ENCODE measurements at regions not wholly inside any gene's neighbourhood (a gene's known extent, or its start where the extent isn't known, plus 50 kb on each side); places are given as distances from the start of the nearest gene placed in this dataset.

DNA sequence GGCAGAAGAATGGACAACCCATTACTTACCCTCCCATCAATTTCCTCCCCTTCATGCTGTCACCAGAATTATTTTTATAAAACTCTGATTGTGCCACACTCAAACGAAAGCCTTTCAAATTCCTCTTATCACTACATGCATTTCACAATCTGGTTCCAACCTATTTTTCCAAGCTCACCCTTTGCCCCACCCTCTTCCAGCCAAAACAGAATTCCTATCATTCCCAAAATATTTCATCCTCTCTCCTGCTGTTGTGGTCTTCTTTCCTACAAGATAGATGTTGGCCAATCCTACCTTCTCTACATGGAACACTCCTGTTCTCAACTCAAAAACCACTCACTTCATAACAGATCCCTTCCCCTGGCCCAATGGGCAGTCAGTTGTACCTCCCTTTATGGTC, 111.5 kb downstream of the ELAPOR2 start:
- no peak overlapping the region for H3K27ac Mint-ChIP-seq
- H3K4me3 Mint-ChIP-seq: no peak overlapping the region
- H3K9me3 Mint-ChIP-seq: no peaks in the 10 kb centered on the region
- H3K27me3 Mint-ChIP-seq: no peaks in the 10 kb centered on the region
- no peak for ATAC-seq (replicated peaks)
- no peaks in the 10 kb centered on the region for H3K4me1 Mint-ChIP-seq
- no peaks in the 10 kb centered on the region for H3K36me3 Mint-ChIP-seq (ENCODE audit: low read depth)

- no peak for ATAC-seq (replicated peaks)
- H3K27me3 Mint-ChIP-seq: no peaks in the 10 kb centered on the region
- H3K27ac Mint-ChIP-seq: no peak overlapping the region
- no peaks in the 10 kb centered on the region for H3K4me1 Mint-ChIP-seq
- H3K9me3 Mint-ChIP-seq: no peaks in the 10 kb centered on the region
- no peaks in the 10 kb centered on the region for H3K36me3 Mint-ChIP-seq (ENCODE audit: low read depth)
- no peak overlapping the region for H3K4me3 Mint-ChIP-seq
Observed at GRCh38 chr7:86943447-86943846, 116.0 kb downstream of the ELAPOR2 start.

DNA sequence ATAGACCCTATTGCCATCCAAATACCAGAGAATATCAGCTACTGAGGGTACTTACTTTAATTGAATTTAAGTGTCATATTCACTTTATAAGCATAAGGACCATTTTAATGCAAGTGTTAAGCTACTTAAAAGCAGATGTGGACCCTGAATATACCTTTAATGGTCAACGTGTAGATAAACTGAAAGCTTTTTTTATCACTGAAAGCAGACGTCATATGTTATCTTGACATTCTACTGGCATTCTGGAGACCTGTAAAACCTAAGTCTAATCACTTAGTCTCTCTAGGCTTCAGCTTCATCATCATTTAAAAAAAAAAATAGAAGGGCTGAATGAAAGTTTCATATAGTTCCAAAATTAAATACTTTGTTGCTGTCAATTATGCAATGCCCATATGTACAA, 116.5 kb downstream of the ELAPOR2 start:
- Mint-ChIP-seq H3K27ac (no peak overlapping the region), H3K36me3 (ENCODE audit: low read depth) (no peaks in the 10 kb centered on the region), H3K27me3 (no peaks in the 10 kb centered on the region), H3K9me3 (no peaks in the 10 kb centered on the region), H3K4me1 (no peaks in the 10 kb centered on the region), H3K4me3 (no peak overlapping the region)
- ATAC-seq (replicated peaks): no peak

GRCh38 chr7:86942081-86942480, 117.4 kb downstream of the ELAPOR2 start:
- H3K27me3 Mint-ChIP-seq: no peaks in the 10 kb centered on the region
- H3K27ac Mint-ChIP-seq: no peak overlapping the region
- ATAC-seq (replicated peaks): no peak
- no peaks in the 10 kb centered on the region for H3K36me3 Mint-ChIP-seq (ENCODE audit: low read depth)
- no peak overlapping the region for H3K4me3 Mint-ChIP-seq
- no peaks in the 10 kb centered on the region for H3K4me1 Mint-ChIP-seq
- no peaks in the 10 kb centered on the region for H3K9me3 Mint-ChIP-seq

- Mint-ChIP-seq H3K27ac (no peak overlapping the region), H3K4me3 (no peak overlapping the region), H3K9me3 (no peaks in the 10 kb centered on the region), H3K4me1 (no peaks in the 10 kb centered on the region), H3K27me3 (no peaks in the 10 kb centered on the region), H3K36me3 (ENCODE audit: low read depth) (no peaks in the 10 kb centered on the region)
- peak; percentile 37 for ATAC-seq (replicated peaks)
Observed at GRCh38 chr7:86939197-86939814, 120.1 kb downstream of the ELAPOR2 start.

GRCh38 chr7:86937363-86937878, 122.0 kb downstream of the ELAPOR2 start:
- Mint-ChIP-seq H3K4me3 (no peak overlapping the region), H3K36me3 (ENCODE audit: low read depth) (no peaks in the 10 kb centered on the region), H3K4me1 (no peaks in the 10 kb centered on the region), H3K27ac (no peak overlapping the region), H3K9me3 (no peaks in the 10 kb centered on the region), H3K27me3 (no peaks in the 10 kb centered on the region)
- no peak for ATAC-seq (replicated peaks)

DNA sequence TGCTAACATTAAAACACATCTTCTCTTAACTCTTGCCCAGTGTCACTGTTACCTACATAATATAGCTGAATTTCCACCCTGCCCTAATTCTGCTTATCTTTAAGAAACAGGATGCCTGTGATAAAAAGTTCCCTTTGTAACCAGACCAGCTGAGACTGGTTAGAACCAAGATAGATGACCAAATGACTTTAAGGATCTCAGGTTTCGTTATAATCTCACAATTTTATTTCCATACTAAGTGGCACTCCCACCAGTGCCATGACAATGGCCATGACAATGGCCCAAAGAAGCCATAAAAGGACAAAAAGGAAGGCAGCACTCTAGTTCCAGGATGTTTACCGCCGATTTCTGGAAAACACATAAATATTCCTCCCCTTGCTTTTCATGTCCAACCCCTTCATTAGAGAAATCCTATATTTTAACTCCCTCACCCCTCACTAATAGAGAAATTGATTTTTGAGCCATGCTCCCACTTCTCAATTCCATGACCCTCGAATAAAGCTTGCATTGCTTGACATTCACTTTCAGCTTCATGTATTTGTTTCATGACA, 126.1 kb downstream of the ELAPOR2 start:
- Mint-ChIP-seq H3K4me3 (no peak overlapping the region), H3K36me3 (ENCODE audit: low read depth) (no peaks in the 10 kb centered on the region), H3K9me3 (no peaks in the 10 kb centered on the region), H3K27ac (no peak overlapping the region), H3K4me1 (no peaks in the 10 kb centered on the region), H3K27me3 (no peaks in the 10 kb centered on the region)
- no peak for ATAC-seq (replicated peaks)

DNA sequence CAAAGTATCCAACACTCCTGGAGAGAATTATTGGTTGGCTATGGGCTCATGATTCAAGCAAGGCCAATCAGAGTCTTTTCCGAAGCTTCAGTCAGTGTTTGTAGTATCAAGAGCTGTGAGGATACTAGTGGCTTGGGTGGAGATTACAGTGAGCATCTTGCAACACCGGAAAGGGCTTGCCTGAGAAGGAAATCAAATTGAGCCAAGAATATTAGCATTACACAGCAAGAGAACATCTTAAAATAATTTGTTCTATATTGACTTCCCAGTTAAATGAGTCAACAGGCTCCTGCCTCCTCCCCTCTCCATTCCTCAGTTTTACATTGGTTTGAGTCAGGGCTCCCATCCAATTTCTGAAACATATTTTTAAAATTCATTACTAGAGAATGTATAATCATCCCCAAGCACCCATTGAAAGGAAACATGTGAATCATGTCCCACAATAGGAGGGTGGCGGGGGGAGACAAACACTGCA, 127.4 kb downstream of the ELAPOR2 start:
- Mint-ChIP-seq H3K9me3 (no peaks in the 10 kb centered on the region), H3K4me1 (no peaks in the 10 kb centered on the region), H3K27ac (peak overlapping the region; percentile 11), H3K36me3 (ENCODE audit: low read depth) (no peaks in the 10 kb centered on the region), H3K4me3 (no peak overlapping the region), H3K27me3 (peaks cover 2% of the 10 kb centered on the region)
- peak; percentile 64 for ATAC-seq (replicated peaks)

GRCh38 chr7:86931439-86931838, 128.0 kb downstream of the ELAPOR2 start:
- Mint-ChIP-seq H3K36me3 (ENCODE audit: low read depth) (no peaks in the 10 kb centered on the region), H3K4me3 (no peak overlapping the region), H3K27ac (peak overlapping the region; percentile 11), H3K9me3 (no peaks in the 10 kb centered on the region), H3K27me3 (peaks cover 3% of the 10 kb centered on the region), H3K4me1 (no peaks in the 10 kb centered on the region)
- ATAC-seq (replicated peaks): peak; percentile 89

- peak; percentile 37 for ATAC-seq (replicated peaks)
- Mint-ChIP-seq H3K9me3 (no peaks in the 10 kb centered on the region), H3K27ac (peak overlapping the region; percentile 11), H3K4me1 (no peaks in the 10 kb centered on the region), H3K4me3 (no peak overlapping the region), H3K36me3 (ENCODE audit: low read depth) (no peaks in the 10 kb centered on the region), H3K27me3 (peaks cover 3% of the 10 kb centered on the region)
Observed at GRCh38 chr7:86930554-86931307, 128.7 kb downstream of the ELAPOR2 start.

DNA sequence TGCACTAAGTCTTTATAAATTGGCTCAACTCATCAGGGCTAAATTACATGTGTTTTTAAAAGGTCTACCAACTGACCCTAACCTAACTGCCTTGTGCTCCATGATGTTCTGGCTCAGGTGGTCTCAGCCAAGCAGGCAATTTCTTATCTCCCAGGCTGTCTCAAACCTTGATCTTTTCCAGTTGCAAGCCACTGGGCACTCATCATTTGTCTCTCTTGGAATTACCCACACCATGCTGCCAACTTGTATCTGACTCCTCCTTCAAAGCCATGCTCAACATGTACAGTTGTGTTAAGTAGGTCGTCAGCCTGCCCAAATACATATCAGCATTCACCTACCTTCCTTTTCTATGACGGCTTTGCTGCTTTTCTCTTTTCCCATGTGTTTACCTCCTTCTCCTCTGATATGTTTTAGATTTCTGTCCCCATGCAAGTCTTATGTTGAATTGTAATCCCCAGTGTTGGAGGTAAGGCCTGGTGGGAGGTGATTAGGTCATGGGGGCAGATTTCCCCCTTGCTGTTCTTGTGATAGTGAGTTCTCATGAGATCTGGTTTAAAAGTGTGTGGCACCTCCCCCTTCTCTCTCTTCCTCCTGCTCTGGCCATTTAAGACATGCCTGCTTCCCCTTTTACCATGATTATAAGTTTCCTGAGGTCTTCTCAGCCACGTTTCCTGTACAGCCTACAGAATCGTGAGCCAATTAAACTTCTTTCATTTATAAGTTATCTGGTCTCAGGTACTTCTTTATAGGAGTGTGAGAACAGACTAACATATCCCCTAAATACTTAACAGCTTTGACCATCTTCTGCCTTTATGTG, 130.0 kb downstream of the ELAPOR2 start:
- Mint-ChIP-seq H3K27me3 (peaks cover 3% of the 10 kb centered on the region), H3K27ac (peak overlapping the region; percentile 48), H3K4me1 (no peaks in the 10 kb centered on the region)

DNA sequence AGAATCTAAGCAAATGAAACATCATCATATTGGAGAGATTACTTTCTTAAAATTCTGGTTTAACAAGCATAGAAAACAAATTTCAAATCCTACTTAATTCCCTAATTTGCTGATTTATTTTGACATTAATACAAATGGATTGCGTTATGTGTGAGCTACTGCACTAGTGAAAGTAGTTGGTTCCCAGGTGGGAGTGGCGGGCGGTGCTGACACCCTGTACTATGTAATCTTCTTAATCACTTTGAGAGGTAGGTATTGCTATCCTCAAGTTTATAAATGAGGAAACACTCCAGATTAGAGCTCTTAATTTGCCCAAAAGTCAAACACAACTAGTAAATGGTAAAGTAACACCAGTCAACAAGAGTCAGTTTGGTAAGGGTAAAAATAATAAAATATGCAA, 131.1 kb downstream of the ELAPOR2 start:
- Mint-ChIP-seq H3K4me1 (no peaks in the 10 kb centered on the region), H3K36me3 (ENCODE audit: low read depth) (no peaks in the 10 kb centered on the region), H3K9me3 (no peaks in the 10 kb centered on the region), H3K27me3 (peaks cover 3% of the 10 kb centered on the region), H3K27ac (no peak overlapping the region), H3K4me3 (no peak overlapping the region)
- ATAC-seq (replicated peaks): no peak

More for the DNA sequence above, 130.0 kb downstream of the ELAPOR2 start:
- Mint-ChIP-seq H3K36me3 (ENCODE audit: low read depth) (no peaks in the 10 kb centered on the region), H3K4me3 (no peak overlapping the region), H3K9me3 (no peaks in the 10 kb centered on the region)
- ATAC-seq (replicated peaks): no peak

DNA sequence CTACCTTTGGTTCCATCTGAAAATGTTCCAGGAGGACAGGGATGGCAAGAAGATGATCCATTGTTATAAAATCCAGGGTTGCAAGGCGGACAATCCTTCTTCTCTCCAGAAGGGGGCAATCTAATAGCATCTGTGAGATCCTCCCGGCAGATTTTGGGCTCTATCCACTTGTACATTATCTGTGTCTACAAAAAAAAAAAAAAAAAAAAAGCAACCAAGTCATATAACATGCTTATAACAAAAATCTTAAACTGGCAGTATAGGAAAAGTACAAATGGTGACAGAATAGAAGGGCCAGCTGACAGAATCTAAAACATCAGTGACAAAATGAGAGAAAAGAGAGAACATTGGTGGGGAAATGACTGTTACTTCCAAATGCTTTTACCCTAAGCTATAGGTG, 132.7 kb downstream of the ELAPOR2 start:
- peak; percentile 34 for ATAC-seq (replicated peaks)
- Mint-ChIP-seq H3K9me3 (no peaks in the 10 kb centered on the region), H3K36me3 (ENCODE audit: low read depth) (no peaks in the 10 kb centered on the region), H3K27ac (no peak overlapping the region), H3K4me1 (no peaks in the 10 kb centered on the region), H3K4me3 (no peak overlapping the region), H3K27me3 (peaks cover 3% of the 10 kb centered on the region)

DNA sequence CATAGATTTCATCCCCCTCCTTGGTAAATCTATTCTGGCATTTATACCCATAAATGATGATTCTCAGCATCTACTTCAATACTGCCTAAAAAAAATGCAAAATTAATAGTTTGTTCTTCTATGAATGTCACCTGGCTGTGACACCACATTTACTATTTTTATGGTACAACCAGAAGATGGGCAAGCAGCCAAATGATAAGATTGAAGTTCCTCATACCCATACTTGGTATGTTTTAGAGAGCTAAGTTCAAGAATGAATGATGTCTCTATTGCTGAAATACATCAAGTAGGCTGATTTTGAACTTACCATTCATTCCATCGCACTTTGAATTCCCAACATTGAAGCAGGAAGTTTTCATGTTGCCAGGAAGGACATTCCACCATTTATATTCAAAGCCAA, 134.2 kb downstream of the ELAPOR2 start:
- peaks cover 3% of the 10 kb centered on the region for H3K27me3 Mint-ChIP-seq
- no peaks in the 10 kb centered on the region for H3K36me3 Mint-ChIP-seq (ENCODE audit: low read depth)
- no peak overlapping the region for H3K4me3 Mint-ChIP-seq
- H3K27ac Mint-ChIP-seq: no peak overlapping the region
- no peaks in the 10 kb centered on the region for H3K4me1 Mint-ChIP-seq
- H3K9me3 Mint-ChIP-seq: no peaks in the 10 kb centered on the region
- ATAC-seq (replicated peaks): no peak
